ENCODE measurements at regions not wholly inside any gene's neighbourhood (a gene's known extent, or its start where the extent isn't known, plus 50 kb on each side); places are given as distances from the start of the nearest gene placed in this dataset.

DNA sequence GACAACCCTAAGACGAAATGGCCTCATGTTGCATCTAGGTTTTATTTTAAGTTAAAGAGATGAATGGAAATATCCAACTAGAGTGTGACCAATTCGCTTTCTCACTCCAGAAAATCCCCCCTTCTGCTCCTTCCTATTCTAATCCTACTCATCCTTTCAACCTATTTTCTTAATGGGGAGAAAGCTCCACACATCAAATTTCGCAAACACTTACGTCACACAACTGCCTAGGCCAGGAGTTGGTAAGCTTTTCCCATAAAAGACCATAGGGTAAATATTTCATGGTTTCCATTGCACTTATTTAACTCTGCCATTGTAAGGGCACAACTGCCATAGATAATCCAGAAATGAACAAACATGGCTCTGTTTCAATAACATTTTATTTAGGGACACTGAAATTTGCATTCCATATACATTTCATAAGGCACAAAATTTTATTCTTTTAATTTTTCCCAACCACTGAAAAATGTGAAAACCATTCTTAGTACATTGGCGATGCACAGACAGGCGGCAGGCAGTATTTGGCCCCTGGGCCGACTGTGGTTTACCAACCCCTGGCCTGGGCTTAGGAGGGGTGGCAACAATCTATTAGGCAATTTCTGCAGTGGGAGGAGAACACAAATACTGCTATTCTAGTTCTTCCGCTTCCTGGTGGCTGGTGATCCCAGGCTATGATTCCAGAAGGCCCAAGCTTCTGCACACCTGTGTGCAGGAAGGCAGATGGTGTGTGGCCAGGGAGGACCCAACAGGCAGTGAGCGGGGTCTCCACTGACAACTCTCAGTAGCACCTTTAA lies 67.2 kb upstream of the FOXN3 start:
- TF ChIP-seq, protein P1, sequence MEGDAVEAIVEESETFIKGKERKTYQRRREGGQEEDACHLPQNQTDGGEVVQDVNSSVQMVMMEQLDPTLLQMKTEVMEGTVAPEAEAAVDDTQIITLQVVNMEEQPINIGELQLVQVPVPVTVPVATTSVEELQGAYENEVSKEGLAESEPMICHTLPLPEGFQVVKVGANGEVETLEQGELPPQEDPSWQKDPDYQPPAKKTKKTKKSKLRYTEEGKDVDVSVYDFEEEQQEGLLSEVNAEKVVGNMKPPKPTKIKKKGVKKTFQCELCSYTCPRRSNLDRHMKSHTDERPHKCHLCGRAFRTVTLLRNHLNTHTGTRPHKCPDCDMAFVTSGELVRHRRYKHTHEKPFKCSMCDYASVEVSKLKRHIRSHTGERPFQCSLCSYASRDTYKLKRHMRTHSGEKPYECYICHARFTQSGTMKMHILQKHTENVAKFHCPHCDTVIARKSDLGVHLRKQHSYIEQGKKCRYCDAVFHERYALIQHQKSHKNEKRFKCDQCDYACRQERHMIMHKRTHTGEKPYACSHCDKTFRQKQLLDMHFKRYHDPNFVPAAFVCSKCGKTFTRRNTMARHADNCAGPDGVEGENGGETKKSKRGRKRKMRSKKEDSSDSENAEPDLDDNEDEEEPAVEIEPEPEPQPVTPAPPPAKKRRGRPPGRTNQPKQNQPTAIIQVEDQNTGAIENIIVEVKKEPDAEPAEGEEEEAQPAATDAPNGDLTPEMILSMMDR (IDR thresholded peaks at IDR 0.05; ENCODE audit: low read depth, low read length), result no peak
- no peak for TF ChIP-seq EZH2phosphoT487 (IDR thresholded peaks at IDR 0.05; ENCODE audit: low read depth)

All from OCI-LY3 (cell line).